Stimulated activated CD8-positive, alpha-beta memory T cell treated with anti-CD3 and anti-CD28 coated beads, Interleukin-15, amount 100 ng/mL, for 4 hours (primary cell): ENCODE measurements at regions not wholly inside any gene's neighbourhood (a gene's known extent, or its start where the extent isn't known, plus 50 kb on each side); places are given as distances from the start of the nearest gene placed in this dataset.
"Not testable (repeated sequence)": the region's sequence is repeated elsewhere in the genome, so short reads cannot be mapped to it uniquely, and the experiment has no call there.

Experiments used
- DNase-seq, 2 donors: peaks; one replicate each; pipeline ENCODE4 v3.0.0-alpha.2; 2020; ENCODE audit warnings: low read depth in 2 of 2

GRCh38 chr7:68619526-68619925, 978.7 kb upstream of the AUTS2 start:
- no peak for DNase-seq

GRCh38 chr7:68622500-68622899, 975.8 kb upstream of the AUTS2 start:
- no peak for DNase-seq

DNA sequence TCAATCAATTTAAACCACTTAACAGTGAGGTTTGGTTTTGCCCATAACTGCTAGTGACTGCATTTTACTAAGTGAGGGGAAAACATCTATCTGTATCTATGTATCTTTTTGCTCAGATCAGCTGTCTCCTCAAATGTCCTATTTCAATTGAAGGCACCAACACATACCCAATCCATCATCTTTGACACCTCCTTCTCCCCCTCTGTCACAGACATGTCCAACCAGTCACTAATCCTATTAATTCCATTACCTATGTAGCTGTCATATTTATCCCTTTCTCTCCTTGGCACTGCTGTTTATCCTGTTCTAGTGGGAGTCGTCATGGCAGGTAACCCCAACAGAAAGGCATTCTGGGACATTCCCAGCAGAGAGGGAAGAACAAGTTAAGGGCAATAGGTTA, 975.2 kb upstream of the AUTS2 start:
- no peak for DNase-seq

GRCh38 chr7:68627247-68627864, 970.9 kb upstream of the AUTS2 start:
- no peak for DNase-seq

- DNase-seq, result not testable (repeated sequence)
Measured at GRCh38 chr7:68630914-68631313, 967.4 kb upstream of the AUTS2 start.

- DNase-seq, result no peak
Measured at GRCh38 chr7:68640103-68640502, 958.2 kb upstream of the AUTS2 start.

DNA sequence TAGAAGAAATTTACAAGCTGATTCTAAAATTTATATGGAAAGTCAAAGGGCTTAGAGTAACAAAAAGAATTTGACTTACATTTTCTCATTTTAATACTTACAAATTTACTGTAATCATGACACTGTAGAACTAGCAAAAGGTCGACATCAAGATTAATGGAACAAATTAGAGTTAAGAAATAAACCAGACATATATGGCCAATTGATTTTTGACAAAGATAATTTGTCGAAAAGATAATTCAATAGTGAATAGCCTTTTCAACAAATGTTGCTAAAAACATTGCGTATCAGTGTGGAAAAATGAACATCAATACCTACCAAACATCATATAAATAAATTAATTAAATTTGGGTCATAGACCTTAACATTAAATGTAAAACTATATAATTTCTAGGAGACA, 955.5 kb upstream of the AUTS2 start:
- DNase-seq, result no peak

DNA sequence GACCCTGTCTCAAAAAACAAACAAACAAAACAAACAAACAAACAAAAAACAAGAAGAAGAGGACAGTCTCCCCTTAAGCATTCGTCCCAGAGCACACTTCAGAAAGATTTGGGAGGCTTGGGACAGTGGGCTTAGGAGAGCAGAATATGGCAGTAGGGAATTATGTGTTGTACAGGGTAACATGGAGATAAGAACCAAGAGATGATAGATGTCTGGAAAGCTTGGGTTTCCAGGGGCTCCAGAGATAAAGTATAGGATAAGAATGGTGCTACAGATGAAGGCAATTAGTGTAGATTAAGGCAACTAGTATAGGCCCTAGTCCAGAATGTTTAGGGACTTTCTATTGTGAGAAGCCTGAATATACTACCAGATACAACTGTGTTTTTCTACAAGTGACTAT, 934.9 kb upstream of the AUTS2 start:
- DNase-seq, result no peak

DNA sequence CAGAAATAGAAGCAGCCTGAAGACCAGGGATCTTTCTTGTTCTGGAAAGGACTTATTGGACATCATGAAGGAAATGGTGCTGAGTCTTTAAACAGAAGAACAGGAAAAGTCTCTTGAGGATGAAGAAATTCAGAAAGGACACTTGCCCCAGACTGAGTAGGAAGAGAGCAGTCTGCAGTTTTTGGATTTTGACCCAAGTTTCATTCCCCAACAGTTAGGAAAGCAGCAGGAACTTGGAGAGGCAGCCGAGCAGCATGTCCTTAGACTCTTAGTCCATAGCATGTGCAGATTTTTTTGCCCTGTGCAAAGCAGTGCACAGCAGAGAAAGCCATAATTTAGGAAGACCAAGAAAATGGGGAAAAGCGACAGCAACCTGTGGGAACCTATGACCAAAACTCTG, 927.2 kb upstream of the AUTS2 start:
- DNase-seq, result no peak

- DNase-seq, result no peak
Measured at GRCh38 chr7:68671671-68672070, 926.6 kb upstream of the AUTS2 start.

DNA sequence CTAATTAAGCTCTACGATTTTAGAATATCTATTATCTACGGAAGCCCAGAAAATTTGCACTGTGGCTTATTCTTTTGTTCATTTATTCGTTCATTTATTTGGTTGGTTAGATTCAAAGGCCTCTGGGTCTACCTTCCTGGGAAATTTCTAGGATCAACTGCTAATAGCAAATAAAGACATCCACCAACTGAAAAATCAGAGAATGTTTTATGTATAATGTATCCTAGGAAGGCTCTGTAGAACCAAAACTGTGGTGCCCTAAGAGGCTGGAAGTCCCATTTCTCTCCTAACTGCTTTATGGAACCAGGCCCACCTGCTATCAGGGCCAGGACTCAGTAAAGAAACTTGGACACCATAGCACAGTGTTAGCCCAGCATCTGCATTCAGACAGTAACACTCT, 923.4 kb upstream of the AUTS2 start:
- no peak for DNase-seq

- no peak for DNase-seq
Measured at GRCh38 chr7:68676813-68677535, 921.3 kb upstream of the AUTS2 start.

DNA sequence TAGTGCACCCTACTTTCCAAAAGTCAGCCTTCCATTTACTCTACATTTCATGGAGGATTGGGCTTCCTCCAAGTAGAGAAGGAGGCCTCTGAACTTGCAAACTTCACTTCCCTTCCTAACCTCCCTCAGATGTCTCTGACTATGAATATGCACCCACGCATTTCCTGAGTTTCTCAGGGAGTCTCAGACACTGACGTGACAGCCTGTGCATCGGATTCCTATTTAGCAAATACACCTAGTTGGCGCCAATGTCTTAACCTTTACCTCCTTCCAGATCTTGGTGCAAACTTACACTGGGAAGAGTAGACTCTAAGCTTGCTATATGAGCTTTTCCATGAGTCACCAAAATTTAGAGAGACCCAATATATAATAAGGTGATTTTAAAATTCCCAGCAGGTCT, 920.1 kb upstream of the AUTS2 start:
- DNase-seq, result no peak

- DNase-seq, result no peak
Measured at GRCh38 chr7:68679459-68680234, 918.6 kb upstream of the AUTS2 start.

- DNase-seq, result no peak
Measured at GRCh38 chr7:68680235-68680872, 917.9 kb upstream of the AUTS2 start.

DNA sequence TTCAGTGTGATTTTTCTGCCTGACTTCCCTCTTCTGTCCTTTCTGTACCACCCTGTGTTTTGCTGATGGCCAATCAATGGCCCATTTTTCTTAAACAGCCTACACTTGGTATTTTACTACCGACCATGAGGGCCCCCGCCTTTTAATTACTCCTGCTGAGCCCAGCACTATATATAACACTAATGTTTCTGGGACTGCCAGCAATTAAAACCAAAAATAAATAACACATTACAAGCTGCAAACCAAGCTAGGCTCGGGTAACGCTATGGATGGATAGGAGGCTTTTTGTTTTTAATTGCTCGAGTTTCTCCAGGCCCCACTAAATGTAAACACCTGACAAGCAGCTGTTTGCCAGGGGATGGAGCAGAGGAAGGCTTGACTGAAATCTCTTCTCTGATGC, 915.4 kb upstream of the AUTS2 start:
- no peak for DNase-seq

DNA sequence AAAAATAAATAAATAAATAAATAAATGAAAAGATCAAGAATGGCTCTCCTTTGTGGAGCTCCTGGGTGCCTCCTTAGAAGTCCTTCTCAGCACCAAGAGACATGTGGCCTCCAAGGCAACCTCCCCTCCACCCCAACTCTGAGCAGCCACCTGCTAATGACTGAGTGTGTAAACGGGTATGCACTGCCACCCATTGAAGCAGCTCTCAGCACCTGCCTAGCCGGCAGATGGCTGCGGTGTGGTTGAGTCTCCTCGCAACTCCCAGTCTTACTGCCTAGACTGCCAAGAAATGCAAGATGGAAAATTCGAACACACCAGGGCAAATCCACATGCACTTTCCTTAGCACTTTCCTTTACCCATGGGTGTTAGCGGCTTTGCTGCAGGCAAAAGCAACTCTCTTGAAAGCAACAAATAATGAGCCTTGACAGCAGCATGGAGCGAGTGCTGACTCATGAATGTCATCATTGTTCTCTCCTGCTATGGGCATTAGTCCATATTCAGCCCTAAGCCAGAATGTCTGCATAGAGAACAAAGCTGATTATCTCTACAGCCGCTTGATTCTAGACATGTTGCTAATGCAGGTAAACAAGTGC, 913.9 kb upstream of the AUTS2 start:
- DNase-seq, result no peak

- no peak for DNase-seq
Measured at GRCh38 chr7:68684996-68685395, 913.3 kb upstream of the AUTS2 start.

DNA sequence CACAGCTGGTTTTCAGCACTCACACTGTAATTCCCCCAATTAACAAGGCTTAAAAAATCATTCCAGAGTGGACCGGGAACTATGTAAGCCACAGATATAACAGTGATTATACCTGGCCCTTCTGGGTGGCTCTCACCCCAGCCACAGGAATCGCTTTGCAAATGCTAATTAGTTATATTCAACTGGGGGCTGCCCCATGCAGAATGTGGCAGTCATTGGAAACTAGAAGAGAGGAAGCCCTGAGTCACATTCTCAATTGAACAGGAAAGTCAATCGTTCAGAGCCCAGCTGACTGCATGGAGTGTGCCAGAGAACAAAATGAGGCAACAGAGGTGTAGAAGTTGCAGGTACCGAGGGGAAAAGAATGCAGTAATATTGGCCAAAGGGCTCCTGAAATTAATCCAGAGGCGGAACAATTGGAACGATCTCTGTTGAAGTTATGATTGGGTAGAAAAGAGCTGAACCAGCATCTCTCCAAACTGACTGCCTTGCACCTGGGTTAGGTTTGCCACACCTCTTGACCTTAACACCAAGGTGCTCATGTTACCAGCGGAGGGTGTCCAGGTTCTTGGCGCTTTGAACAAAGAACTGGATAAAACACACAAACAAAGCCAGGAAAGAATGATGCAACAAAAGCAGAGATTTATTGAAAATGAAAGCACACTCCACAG, 909.7 kb upstream of the AUTS2 start:
- DNase-seq, result no peak

DNA sequence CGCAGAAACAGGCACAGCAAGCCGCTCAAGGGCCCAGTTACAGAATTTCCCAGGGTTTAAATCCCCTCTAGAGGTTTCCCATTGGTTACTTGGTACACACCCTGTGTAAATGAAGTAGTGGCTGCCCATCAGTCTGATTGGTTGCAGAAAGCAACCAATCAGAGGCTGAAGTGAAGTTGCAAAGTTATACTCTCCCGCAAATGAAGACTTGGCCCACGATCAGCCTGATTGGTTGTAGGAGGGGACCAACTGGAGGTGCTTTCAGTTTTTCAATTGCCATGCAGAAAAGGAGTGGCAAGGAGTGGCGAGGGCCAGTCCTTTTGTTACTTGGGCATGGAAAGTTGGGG, 909.2 kb upstream of the AUTS2 start:
- no peak for DNase-seq
